Activated CD4-positive, alpha-beta T cell treated with anti-CD3 and anti-CD28 coated beads, Interleukin-2, amount 10 ng/mL, durations not matched to agents 24 days and 14 days (primary cell): ENCODE measurements at regions not wholly inside any gene's neighbourhood (a gene's known extent, or its start where the extent isn't known, plus 50 kb on each side); places are given as distances from the start of the nearest gene placed in this dataset.

ENCODE experiments used
- DNase-seq: peaks from one replicate; pipeline ENCODE4 v3.0.0; 2022
- H3K27ac Mint-ChIP-seq: one replicate; pipeline ENCODE4 v1.8.0; 2022; ENCODE audit warnings: mild to moderate bottlenecking, mixed read lengths
- H3K27me3 Mint-ChIP-seq: one replicate; pipeline ENCODE4 v1.8.0; 2022; ENCODE audit warnings: mixed read lengths
- H3K36me3 Mint-ChIP-seq: one replicate; pipeline ENCODE4 v1.8.0; 2022; ENCODE audit warnings: low read depth, mild to moderate bottlenecking, mixed read lengths
- H3K4me1 Mint-ChIP-seq: one replicate; pipeline ENCODE4 v1.8.0; 2021; ENCODE audit warnings: mixed read lengths
- H3K4me3 Mint-ChIP-seq: one replicate; pipeline ENCODE4 v1.8.0; 2022; ENCODE audit warnings: mild to moderate bottlenecking, moderate library complexity, mixed read lengths
- H3K9me3 Mint-ChIP-seq: one replicate; pipeline ENCODE4 v1.8.0; 2021; ENCODE audit warnings: mixed read lengths
- intact Hi-C: fragments of 100-400 bp; cut with micrococcal nuclease; formaldehyde crosslinking; loops from one replicate; pipeline ENCODE4 v1.15.1; 2023

DNA sequence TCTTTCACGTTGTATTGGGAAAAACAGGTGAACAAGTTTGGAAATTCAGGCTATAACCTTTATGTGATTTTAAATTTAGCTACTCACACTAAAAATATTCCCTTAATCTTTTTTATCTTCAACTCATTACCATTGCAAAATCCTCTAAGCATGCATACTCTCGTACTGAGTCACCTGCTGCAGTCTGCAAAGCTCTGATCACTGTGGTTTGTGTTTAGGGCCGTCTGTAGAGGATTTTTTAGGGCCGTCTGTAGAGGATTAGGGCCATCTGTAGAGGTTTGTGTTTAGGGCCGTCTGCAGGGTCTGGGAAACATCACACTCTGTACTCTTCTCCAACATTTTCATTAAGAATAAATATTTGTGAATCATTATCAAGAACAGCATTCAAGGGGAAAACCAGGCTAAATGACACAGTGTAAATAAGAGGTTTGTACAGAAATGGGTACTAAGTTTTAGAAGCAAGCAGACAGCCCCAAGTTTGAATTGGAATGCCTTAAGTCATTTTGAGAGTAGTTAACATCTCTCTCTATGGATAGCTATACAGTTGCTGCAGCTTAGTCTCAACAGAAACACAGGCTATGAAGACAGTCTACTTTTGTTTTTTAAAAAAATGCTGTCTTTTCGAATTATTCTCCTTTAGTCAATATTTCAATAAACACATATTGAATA lies 155.0 kb upstream of the TSLP start:
- no peak for DNase-seq
- Mint-ChIP-seq H3K36me3 (no peaks in the 10 kb centered on the region), H3K27me3 (peaks cover 6% of the 10 kb centered on the region), H3K4me3 (no peak overlapping the region), H3K27ac (no peak overlapping the region), H3K4me1 (no peaks in the 10 kb centered on the region), H3K9me3 (no peaks in the 10 kb centered on the region)
- intact Hi-C loops = no loop called here

DNA sequence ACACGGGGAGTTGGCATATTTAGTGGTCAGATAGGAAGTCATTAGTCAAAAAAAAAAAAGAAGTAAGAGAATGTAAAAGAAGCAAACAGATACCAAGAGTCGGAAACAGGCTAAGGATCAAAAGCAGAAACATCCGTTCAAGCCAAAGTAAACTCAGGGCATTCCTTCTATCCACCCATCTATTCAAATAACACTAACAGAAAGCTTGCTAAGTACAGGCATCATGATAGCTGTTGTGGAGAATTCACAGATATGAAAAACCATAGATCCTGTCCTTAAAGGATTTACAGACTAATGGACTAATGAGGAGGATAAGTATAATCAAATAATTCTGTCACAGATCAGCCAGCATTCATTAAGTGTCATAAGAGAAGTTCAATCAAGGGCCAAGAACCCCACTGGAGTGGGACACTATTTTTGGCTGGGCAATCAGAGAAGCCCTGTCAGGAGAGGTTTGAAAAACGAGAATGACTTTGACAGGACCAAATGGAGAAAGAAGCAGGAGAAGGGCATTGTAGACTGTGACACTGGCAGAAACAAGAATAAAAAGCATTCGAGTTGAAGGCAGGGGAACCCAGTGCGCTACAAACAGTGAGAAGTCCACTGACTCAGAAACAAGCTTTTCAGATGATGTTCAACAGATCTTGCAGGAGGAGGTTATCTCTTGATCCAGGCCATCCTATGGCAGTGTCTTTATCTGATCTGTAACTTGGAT lies 154.2 kb upstream of the TSLP start:
- no peak overlapping the region for H3K27ac Mint-ChIP-seq
- peaks cover 6% of the 10 kb centered on the region for H3K27me3 Mint-ChIP-seq
- H3K9me3 Mint-ChIP-seq = no peaks in the 10 kb centered on the region
- H3K4me3 Mint-ChIP-seq = no peak overlapping the region
- no peaks in the 10 kb centered on the region for H3K36me3 Mint-ChIP-seq
- no peak for DNase-seq
- H3K4me1 Mint-ChIP-seq = no peaks in the 10 kb centered on the region
- intact Hi-C loops = no loop called here

DNA sequence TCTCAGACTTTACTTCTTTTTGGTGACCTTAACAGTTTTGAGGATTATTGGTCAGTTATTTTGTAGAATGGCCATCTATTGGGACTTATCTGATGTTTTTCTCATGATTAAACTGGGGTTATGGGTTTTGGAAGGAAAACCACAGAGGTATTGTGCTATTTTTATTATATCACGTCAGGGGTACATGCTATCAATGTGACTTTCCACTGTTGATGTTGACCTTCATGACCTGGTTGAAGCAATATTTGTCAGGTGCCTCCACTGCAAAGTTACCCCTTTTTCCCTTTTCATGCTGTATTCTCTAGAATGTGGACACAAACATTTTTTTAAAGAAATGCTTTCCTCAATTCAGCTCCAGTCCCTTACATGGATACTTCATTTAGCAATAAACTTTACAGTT lies 152.8 kb upstream of the TSLP start:
- intact Hi-C loops = no loop called here
- no peak overlapping the region for H3K4me3 Mint-ChIP-seq
- peaks cover 8% of the 10 kb centered on the region for H3K27me3 Mint-ChIP-seq
- DNase-seq = no peak
- H3K27ac Mint-ChIP-seq = no peak overlapping the region
- no peaks in the 10 kb centered on the region for H3K9me3 Mint-ChIP-seq
- H3K36me3 Mint-ChIP-seq = no peaks in the 10 kb centered on the region
- no peaks in the 10 kb centered on the region for H3K4me1 Mint-ChIP-seq

DNA sequence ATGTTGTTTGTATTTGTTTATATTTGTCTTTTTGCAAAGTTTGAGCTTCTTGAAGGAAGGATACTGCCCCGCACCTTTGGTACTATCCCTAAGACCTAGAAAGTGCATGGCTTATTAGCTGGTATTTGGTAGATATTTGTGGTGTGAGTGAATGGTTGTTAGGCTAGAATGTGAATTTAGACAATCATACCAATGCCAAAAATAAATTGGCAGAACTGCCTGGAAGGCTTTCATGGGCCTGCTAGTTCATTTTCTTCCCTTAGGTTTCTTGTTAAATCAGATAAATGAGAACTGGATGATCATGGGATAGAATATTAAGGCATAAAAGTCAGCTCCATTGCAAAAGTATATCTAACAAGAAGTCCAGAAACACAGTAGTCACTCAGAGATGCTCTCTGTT lies 147.5 kb upstream of the TSLP start:
- intact Hi-C loops = no loop called here
- Mint-ChIP-seq H3K4me1 (no peaks in the 10 kb centered on the region), H3K4me3 (no peak overlapping the region), H3K27me3 (peaks cover 3% of the 10 kb centered on the region), H3K27ac (no peak overlapping the region), H3K9me3 (no peaks in the 10 kb centered on the region), H3K36me3 (no peaks in the 10 kb centered on the region)
- DNase-seq = no peak

DNA sequence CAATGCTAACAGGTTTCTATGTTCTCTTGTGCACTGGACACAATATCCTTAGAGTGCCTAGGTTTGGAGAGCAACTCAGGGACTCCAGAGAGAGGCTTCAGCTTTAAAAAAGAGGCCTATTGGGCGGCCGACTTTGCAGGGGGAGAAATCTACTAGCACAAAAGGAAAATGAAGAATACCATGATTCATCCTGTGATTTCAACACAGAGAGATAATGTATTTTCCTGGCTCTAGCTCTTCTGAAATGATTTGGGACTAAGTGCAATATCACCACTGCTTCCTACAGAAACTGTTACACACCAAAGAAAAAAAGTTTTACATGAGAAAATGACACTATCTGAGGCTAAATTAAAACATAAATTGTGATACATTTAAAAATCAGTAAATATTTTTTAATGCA lies 146.1 kb upstream of the TSLP start:
- intact Hi-C loops = no loop called here
- Mint-ChIP-seq H3K4me1 (no peaks in the 10 kb centered on the region), H3K4me3 (no peak overlapping the region), H3K9me3 (no peaks in the 10 kb centered on the region), H3K36me3 (no peaks in the 10 kb centered on the region), H3K27me3 (peaks cover 3% of the 10 kb centered on the region), H3K27ac (no peak overlapping the region)
- DNase-seq = no peak

DNA sequence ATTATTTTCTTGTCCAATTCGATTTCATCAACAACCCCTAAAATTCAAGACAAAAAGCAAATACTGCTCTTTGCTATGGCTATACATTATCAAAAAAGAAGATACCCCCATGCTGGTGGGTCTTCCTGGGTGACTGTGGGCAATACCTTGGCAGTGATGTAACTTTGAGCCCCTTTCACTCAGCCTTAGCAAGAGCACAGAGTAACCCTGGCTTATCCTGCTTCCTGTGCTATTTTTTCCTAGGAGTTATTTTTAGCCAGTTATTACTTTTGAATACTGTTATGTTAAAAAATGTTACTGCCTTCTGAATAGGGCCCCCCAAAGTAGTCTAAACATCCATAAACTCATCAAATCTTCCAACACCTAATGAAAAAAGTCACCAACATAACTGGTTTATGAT lies 145.6 kb upstream of the TSLP start:
- no peak overlapping the region for H3K4me3 Mint-ChIP-seq
- H3K27ac Mint-ChIP-seq = no peak overlapping the region
- intact Hi-C loops = no loop called here
- H3K27me3 Mint-ChIP-seq = peaks cover 3% of the 10 kb centered on the region
- H3K9me3 Mint-ChIP-seq = no peaks in the 10 kb centered on the region
- H3K36me3 Mint-ChIP-seq = no peaks in the 10 kb centered on the region
- DNase-seq = no peak
- no peaks in the 10 kb centered on the region for H3K4me1 Mint-ChIP-seq

DNA sequence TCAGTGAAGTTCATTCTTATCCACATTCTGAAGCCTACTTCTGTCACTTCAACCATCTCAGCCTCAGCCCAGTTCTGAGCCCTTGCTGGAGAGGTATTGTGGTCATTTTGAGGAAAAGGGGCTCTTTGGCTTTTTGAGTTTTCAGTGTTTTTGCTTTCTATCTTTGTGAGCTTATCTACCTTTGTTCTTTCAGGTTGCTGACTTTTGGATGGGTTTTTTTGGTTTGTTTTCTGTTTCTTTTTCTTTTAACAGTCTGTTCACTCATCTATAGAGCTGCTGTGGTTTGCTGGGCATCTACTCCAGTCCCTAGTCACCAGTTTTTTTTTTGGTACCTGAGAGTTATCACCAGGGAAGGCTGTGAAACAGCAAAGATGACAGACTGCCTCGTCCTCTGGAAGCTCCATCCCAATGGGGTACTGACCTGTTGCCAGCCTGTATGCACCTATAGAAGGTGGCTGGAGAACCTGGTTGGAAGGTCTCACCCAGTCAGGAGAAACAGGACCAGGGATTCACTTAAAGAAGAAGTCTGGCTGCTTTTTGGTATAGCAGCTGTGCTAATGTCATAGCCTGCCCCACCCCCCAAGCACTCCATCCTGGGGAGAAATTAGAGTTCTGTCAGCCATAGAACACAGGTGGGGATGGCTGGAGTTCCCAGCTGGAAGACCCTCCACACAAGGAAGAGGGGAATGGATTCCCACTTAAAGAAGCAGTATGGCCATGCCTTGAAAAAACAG lies 138.6 kb upstream of the TSLP start:
- Mint-ChIP-seq H3K36me3 (no peaks in the 10 kb centered on the region), H3K27ac (no peak overlapping the region), H3K4me3 (no peak overlapping the region), H3K27me3 (peaks cover 3% of the 10 kb centered on the region), H3K4me1 (no peaks in the 10 kb centered on the region), H3K9me3 (peaks cover 5% of the 10 kb centered on the region)
- intact Hi-C loops = no loop called here
- no peak for DNase-seq

DNA sequence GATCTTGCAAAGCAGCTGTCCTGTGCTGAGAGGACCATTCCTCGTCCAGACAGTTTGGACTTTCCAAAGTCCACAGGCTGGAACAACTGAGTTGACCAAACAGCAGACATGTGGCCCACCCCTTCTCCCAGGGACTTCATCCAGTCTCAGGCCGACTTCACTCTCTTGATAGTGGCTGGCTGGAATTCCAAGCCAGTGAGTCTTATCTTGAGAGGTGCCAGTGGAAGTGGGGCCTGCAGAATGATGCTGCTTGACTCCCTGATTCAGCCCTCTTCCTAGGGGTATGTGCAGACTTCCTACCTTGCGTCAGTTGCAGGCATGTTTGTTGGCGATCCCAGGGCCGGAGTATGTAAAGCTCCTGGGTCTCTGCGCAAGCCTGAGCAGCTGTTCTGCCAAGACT lies 131.4 kb upstream of the TSLP start:
- no peaks in the 10 kb centered on the region for H3K36me3 Mint-ChIP-seq
- no peak for DNase-seq
- intact Hi-C loops = no loop called here
- peaks cover 3% of the 10 kb centered on the region for H3K9me3 Mint-ChIP-seq
- H3K4me3 Mint-ChIP-seq = no peak overlapping the region
- H3K27ac Mint-ChIP-seq = no peak overlapping the region
- H3K27me3 Mint-ChIP-seq = no peaks in the 10 kb centered on the region
- no peaks in the 10 kb centered on the region for H3K4me1 Mint-ChIP-seq

DNA sequence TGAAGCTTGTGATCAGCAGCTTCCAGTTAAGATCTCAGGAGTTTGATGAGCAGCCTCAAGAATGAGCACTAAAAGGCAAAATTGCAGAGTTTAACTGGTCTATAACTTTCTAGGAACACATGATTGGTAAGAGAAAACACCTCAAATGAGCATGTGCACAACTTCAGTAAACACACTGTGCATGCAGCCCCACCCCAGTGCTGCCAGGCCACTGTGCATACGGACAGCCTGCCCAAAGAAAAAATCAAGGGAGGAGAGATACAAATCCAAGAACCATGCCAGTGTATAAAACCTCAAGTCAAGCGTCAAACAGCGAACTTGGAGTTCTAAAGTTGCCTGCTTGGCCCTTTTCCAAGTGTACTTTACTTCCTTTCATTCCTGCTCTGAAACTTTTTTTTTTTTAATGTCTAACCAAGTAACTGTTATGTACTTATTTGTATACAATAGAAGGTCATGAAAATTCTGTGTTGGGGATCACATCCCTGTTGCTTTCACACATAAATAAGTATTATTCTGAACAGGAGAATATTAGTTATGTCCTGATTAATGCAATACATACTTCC lies 125.6 kb upstream of the TSLP start:
- Mint-ChIP-seq H3K9me3 (peaks cover 2% of the 10 kb centered on the region), H3K4me3 (no peak overlapping the region), H3K27ac (no peak overlapping the region), H3K36me3 (no peaks in the 10 kb centered on the region), H3K4me1 (no peaks in the 10 kb centered on the region), H3K27me3 (no peaks in the 10 kb centered on the region)
- intact Hi-C loops = no loop called here
- no peak for DNase-seq

DNA sequence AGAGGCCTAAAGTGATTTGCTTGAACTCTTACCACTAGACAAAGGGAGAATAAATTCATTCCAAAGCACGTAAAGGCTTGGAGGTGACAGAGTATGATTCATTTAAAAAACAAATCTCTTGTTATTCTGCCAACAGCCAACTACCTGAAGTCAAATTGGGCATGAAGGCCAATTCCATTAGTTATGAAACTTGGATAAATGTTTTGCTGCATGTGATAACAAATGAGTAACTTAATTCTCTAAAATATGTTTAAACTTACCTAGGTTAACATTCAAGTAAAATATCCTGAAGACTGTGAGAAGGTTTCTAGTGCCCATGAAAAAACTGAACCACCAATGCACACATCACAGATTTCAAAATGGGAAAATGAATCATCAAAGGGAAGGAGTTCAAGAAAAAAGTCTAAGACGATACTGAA lies 120.1 kb upstream of the TSLP start:
- no peak overlapping the region for H3K27ac Mint-ChIP-seq
- no peak overlapping the region for H3K4me3 Mint-ChIP-seq
- H3K4me1 Mint-ChIP-seq = no peaks in the 10 kb centered on the region
- intact Hi-C loops = no loop called here
- no peaks in the 10 kb centered on the region for H3K27me3 Mint-ChIP-seq
- H3K9me3 Mint-ChIP-seq = peaks cover 2% of the 10 kb centered on the region
- DNase-seq = no peak
- no peaks in the 10 kb centered on the region for H3K36me3 Mint-ChIP-seq

DNA sequence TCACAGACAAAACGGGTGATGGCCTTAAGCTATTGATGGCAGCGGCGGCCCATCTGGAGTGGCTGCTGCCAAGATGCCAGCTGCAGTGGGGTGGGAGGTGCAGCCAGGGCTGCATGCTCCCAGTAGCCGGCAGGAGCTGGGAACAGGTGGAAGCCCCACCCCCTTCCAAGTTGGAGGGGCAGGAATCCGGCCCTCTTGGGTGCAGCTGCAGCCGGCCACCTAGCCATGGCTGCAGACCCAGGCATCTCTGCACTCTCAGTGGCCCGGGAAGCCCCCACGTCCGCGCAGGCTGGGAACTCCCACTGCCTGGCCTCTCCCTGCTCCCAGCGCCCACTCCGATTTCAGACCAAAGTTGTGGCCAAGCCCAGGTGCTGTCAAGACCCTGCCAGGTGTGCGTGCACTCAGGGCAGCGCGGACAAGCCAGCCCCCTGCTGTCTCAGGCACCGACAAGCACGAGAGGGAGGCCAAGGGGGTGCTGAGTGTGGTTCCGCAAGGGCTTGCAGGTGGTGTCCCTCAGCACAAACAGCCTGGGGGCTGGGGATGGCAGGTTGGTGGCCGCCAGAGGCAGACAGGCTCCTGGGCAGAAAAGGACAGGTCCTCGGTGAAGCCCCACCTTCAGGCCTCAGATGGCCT lies 115.1 kb upstream of the TSLP start:
- Mint-ChIP-seq H3K4me1 (no peaks in the 10 kb centered on the region), H3K36me3 (no peaks in the 10 kb centered on the region), H3K27ac (no peak overlapping the region), H3K27me3 (no peaks in the 10 kb centered on the region), H3K4me3 (no peak overlapping the region), H3K9me3 (peaks cover 7% of the 10 kb centered on the region)
- intact Hi-C loops = no loop called here
- no peak for DNase-seq

DNA sequence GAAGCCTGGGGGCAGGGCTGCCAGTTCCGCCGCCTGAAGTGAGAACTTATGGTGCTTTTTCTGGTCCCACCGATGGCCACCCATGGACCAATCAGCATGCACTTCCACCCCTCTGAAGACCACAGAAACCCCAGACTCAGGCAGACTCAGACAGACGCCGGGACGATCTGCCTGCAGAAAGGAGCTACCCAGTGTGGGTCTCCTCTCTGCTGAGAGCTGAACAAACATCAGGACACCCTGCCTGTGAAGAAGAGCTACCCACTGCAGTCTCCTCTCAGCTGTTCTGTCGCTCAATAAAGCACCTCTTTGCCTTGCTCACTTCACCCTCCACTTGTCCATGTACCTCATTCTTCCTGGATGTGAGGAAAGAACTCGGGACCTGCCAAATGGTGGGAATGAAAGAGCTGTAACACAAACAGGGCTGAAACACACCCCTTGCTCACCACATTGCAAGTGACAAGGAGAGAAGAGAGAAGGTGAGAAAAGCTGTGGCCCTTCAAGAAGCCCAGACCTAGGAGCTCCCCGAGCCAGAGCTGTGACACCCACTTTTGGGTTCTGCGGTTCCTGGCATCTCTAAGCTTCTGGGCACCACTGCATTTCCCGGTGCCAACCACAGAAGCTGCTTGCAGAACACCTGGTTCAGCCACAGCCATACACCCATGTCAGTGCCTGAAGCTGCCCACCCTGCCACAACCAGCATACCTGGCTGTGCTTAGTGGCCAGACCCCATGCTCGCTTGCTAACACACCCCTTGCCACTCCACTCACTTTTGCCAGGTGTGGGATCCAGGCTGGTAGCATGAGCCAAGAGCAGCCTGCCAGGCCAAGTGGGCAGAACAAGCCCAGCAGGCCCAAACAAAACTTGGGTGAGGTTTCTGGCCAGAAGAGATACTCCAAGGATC lies 114.3 kb upstream of the TSLP start:
- peaks cover 7% of the 10 kb centered on the region for H3K9me3 Mint-ChIP-seq
- no peaks in the 10 kb centered on the region for H3K27me3 Mint-ChIP-seq

DNA sequence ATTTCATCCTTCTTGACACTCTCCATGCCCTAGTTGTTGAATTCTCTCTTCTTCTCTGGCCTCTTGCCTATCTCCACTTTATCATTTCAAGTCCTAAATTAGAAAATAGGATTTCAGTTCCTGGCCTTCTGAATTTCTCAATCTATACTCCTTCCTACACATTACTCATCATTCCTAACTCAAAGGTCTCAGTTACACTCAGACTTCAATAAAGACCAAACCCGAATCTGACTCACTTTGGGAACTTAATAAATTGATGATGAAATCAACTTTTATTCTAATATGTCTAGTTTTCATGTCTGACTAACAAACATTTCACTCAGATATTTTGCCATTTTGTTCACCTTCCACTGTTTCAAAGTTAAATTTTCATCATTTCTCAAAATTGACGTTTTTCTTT lies 113.6 kb upstream of the TSLP start:
- no peak for DNase-seq
- no peaks in the 10 kb centered on the region for H3K4me1 Mint-ChIP-seq
- no peak overlapping the region for H3K27ac Mint-ChIP-seq
- H3K36me3 Mint-ChIP-seq = no peaks in the 10 kb centered on the region
- H3K4me3 Mint-ChIP-seq = no peak overlapping the region
- intact Hi-C loops = no loop called here
- no peaks in the 10 kb centered on the region for H3K27me3 Mint-ChIP-seq
- H3K9me3 Mint-ChIP-seq = peaks cover 7% of the 10 kb centered on the region

More for the DNA sequence above, 114.3 kb upstream of the TSLP start:
- DNase-seq = no peak
- intact Hi-C loops = no loop called here
- no peaks in the 10 kb centered on the region for H3K4me1 Mint-ChIP-seq
- no peak overlapping the region for H3K4me3 Mint-ChIP-seq
- H3K27ac Mint-ChIP-seq = no peak overlapping the region
- no peaks in the 10 kb centered on the region for H3K36me3 Mint-ChIP-seq
